ENCODE measurements at regions not wholly inside any gene's neighbourhood (a gene's known extent, or its start where the extent isn't known, plus 50 kb on each side); places are given as distances from the start of the nearest gene placed in this dataset.

- no peak for DNase-seq (ENCODE audit: low read depth)
These were observed 1956.7 kb downstream of the C4orf33 start for GRCh38 chr4:131052646-131053045.

DNA sequence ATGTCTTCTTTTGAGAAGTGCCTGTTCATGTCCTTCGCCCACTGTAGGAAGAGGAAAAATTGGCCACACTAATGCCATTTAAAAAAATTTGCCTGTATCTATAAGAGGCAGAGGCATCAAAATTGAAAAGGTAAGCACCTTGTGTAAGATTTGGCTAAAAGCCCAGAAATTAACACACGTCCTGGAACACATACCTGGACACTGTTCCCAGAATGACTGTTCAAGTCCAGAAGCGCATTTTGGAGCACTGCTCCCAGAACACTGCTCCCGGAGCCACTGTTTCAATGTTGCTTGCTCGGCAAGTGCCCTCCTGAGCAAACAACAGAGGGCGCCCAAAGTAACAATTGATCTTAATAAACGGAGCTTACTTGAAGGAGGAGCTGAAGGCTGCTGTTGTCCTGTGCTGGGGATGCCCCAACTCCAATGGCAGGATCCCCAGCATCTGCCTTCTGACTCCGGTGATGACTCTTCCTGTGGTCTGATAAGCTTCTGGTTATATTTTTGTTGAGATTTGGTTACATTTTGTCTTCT, 1958.6 kb downstream of the C4orf33 start:
- no peak for DNase-seq (ENCODE audit: low read depth)

DNA sequence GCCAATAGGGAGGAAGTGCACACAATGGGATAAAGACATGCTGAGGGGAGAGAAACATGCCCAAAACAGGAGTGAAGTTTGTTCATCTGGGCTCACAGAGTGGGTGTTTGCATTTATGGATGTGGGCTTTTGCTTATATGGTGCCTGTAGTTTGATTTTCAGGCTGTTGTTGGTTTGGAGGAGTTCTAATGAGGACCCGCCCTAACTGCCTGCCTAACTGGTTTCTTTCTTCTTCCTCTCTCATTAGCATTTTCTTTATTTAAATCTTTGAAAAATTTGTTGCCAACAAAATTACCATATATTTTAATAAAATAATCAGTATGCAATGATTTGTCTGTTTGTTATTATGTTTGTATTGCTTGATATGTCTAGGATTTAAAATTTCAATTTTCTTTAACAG, 1965.8 kb downstream of the C4orf33 start:
- no peak for DNase-seq (ENCODE audit: low read depth)

GRCh38 chr4:131063878-131064277, 1967.9 kb downstream of the C4orf33 start:
- DNase-seq (ENCODE audit: low read depth) = no peak

GRCh38 chr4:131081069-131081468, 1985.1 kb downstream of the C4orf33 start:
- no peak for DNase-seq (ENCODE audit: low read depth)

DNA sequence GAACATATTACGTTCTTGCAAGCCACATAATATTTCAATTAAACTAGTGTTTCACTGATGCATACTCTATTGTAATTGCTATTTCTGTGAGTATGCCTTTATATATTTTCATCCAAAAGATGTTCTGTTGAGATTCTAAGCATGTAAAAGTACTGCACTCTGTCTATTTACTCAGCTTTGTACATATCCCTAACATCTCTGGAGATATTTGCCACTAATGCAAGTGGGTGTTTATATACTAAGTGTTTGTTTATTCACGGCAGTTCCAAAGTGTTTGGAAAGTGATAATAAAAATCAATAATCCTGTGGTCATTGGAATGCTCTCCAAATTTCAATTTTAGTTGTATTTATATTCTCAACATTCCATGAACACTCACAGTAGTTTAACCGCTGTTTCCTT, 1989.0 kb downstream of the C4orf33 start:
- DNase-seq (ENCODE audit: low read depth) = no peak

GRCh38 chr4:131091896-131092295, 1995.9 kb downstream of the C4orf33 start:
- no peak for DNase-seq (ENCODE audit: low read depth)

- DNase-seq (ENCODE audit: low read depth) = no peak
These were observed 1997.4 kb downstream of the C4orf33 start for GRCh38 chr4:131093303-131093702.

DNA sequence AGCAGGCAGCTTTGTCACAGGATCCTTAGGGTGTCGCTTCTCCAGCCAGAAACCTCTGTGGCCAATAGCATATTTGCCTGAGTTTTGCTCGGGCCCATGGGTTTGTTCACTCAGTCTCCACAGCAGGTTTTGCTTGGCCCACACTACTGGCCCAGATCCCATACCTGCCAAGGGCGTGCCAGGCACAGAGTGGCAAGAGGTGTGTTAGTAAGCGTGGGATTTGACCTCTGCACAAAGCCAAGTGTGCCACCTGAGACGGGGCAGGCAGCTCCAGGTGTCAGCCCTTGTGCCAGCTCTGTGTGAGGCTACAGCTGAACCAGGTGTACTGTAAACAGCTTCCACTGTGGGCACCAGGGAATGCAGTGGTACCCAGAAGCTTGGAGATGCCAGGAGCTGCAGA, 2003.0 kb downstream of the C4orf33 start:
- no peak for DNase-seq (ENCODE audit: low read depth)

DNA sequence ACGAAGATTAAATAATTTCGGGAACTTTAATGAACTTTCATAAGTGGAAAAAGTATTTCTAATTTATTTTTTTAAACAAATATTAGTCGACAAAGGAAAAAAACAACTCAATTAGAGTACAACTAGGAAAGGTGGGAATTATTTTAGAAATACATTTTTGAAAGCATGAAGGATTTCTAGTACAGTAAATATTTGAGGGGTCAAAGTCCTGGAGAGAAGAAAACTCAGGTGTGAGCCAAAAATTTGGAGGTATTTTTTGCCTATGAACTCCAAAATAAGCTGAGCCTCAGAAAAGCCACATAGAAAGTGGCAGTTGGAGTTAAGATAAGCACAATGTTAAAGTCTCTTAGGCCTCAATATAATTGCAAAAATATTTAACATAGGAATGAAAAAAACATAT, 2017.3 kb downstream of the C4orf33 start:
- no peak for DNase-seq (ENCODE audit: low read depth)

- DNase-seq (ENCODE audit: low read depth) = no peak
These were observed 2017.8 kb downstream of the C4orf33 start for GRCh38 chr4:131113704-131114103.

- no peak for DNase-seq (ENCODE audit: low read depth)
These were observed 2023.7 kb downstream of the C4orf33 start for GRCh38 chr4:131119661-131120060.

DNA sequence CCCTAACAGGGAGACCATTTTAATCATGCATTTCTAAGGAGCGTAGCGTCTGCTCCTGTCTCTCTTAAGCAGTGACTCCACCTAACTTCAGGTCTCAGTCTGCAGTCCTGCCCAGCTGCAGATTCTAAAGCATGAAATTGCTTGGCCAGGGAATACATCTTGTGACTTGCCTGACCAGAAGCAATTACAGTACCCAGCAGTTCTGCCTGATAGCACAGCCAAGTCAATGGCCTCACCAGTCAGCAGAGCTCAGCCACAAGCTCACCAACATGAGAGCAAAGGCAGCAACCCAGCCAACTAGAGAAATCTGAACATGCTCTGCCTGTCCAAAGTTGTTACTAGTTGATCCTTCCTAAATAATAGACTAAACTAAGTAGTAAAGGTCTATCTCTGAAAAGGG, 2011.9 kb upstream of the PCDH10 start:
- no peak for DNase-seq (ENCODE audit: low read depth)

DNA sequence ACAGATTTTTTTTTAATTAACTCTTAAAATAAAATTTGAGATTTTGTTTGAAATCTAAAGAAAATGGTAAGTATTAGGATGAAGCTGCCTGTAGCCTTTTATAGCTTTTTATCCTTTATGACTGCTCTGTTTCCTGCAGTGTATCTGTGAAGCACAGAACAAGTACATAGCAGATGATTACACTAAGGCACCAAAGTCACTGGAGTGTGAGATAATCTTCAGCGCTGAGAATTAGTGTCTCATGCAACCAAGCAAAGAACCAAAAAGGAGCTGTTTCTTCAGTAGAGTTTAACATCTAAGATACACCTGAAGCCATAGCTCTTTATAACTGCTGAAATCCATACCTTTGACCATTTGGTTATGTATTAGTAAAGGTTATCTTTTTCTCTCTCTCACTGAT, 1989.8 kb upstream of the PCDH10 start:
- no peak for DNase-seq (ENCODE audit: low read depth)

DNA sequence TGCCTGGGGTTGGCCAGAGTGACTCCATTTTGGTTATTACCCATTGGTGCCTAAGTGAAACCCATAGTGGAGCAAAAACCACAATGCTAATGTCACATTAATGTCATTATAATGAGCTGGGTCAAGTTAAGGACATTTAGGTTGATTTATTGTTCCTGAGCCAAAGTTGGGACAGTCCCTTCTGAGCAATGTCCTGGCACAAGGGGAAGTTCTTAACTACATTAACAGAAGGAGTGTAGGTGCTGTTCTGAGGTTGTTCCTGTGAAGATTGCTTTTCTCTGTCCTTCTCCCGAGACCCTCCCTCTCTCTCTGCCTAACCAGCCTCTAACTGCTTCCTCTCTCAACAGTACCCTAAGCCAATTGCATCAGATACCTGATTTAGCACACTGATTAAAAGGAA, 1956.8 kb upstream of the PCDH10 start:
- no peak for DNase-seq (ENCODE audit: low read depth)

DNA sequence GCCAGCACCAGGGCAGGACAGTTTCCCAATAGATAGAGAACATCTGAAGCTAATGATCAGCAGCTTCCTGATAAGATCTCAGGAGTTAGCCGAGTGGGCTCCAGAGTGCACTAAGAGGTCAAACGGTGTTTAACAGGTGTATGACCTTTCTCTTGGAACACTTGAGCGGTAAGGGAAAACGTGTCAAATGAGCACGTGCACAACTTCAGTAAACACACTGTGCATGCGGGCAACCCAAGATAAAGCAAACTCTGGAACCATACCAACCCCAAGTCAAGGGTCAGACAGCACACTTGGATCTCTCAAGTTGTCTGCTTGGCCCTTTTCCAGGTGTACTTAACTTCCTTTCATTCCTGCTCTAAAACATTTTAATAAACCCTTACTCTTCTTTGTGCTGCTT, 1941.5 kb upstream of the PCDH10 start:
- no peak for DNase-seq (ENCODE audit: low read depth)

DNA sequence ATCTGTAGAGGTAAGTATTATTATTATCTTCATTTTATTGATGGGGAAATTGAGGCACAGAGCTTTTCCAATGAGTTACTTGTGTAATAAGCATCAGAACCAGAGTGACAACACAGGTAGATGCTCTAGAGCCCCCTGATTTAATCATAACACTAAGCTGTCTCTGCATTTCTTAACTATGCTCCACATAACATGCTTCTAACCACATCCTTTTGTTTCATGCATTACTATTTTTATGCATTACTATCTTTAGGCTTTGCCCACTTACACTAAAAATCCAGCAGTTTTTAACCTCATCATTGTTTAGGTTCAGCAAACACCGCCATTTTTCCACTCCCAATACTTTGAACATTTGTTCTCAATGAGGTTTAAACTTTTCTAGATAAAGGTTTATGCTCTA, 1900.8 kb upstream of the PCDH10 start:
- no peak for DNase-seq (ENCODE audit: low read depth)

- DNase-seq (ENCODE audit: low read depth) = no peak
These were observed 1897.8 kb upstream of the PCDH10 start for GRCh38 chr4:131251321-131251720.

DNA sequence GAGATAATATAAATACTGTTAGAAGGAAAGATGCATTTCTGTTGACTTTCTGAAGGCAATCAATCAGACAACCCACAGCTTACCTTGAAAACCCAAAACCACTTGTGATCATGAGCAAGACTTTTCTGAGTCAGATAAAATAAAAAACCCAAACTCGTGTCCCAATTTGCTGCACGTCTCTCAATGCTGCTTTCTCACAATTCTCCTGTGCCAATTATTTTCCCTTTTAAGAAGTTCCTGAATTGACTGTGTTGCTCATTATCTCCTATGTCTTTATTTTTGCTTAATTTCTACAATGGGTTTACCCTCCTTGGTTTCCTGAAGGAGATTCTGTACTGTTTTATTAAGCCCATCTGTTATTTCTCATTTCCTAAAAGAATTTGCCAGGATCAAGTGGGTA, 1891.9 kb upstream of the PCDH10 start:
- DNase-seq (ENCODE audit: low read depth) = no peak

DNA sequence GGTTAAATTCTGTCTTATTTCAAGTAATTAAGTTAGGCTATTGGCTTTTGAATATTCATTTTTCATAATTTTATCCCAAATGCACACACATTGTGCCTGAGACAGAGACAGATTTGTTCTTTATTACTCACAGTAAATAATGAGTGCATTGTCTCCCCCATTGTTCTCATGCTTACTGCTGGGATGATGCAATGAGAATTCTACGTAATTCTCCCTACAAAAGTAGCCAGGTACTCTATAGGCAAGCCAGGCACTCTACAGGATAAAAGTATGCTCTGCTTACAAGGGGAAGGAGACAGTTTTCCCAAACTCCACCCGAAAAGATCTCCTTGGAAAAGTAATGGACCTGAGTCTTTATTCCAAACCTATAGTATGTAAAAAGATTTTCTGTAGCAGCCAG, 1890.7 kb upstream of the PCDH10 start:
- DNase-seq (ENCODE audit: low read depth) = no peak

GRCh38 chr4:131288441-131288840, 1860.7 kb upstream of the PCDH10 start:
- no peak for DNase-seq (ENCODE audit: low read depth)

DNA sequence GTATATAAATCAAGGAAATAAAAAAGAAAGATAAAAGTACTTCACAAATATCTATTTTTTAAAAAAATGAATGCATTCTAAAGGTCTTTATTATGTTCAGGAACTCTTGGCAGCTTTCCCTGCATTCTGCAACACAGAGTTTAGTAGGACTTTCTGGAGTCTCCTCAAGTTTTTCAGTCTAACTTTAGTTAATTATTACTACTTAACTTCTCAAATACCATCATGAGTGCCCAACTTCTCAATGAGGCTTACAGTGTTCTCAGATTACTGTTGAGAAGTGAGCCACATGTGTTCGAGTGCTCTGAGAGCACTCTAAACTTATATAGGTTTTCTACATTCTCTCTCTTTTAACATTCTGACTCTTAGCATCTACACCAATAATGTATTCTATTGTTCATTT, 1852.9 kb upstream of the PCDH10 start:
- DNase-seq (ENCODE audit: low read depth) = no peak

- no peak for DNase-seq (ENCODE audit: low read depth)
These were observed 1847.0 kb upstream of the PCDH10 start for GRCh38 chr4:131302108-131302507.

- DNase-seq (ENCODE audit: low read depth) = no peak
These were observed 1844.4 kb upstream of the PCDH10 start for GRCh38 chr4:131304686-131305085.

GRCh38 chr4:131309628-131310027, 1839.5 kb upstream of the PCDH10 start:
- no peak for DNase-seq (ENCODE audit: low read depth)

Measured in activated T-helper 1 cell treated with Interleukin-2 at 50 U/mL for 16 hours (primary cell).